A549 (cell line): ENCODE measurements at regions not wholly inside any gene's neighbourhood (a gene's known extent, or its start where the extent isn't known, plus 50 kb on each side); places are given as distances from the start of the nearest gene placed in this dataset.

Source experiments
- ATAC-seq, 2 experiments: fragments of 200-7000 bp in 1 of 2; fragments of >200 bp in 1 of 2; cut with Nextera tagmentation in 1 of 2; cut with Tn5 transposase in 1 of 2; 3 replicates each; pipeline versions ENCODE4 v1.8.0 to v1.9.1; 2018 to 2020; ENCODE audit warnings: mild to moderate bottlenecking in 1 of 2, moderate library complexity in 1 of 2
- CTCF ChIA-PET: fragments of 300-600 bp; sonication (Branson Sonifier 250); formaldehyde crosslinking; extraction: SDS; loops from one replicate; lab custom pipeline; 2021; ENCODE audit warnings: antibody characterized with exemption, inconsistent platforms; lab: Yijun Ruan, JAX
- POLR2A ChIA-PET: fragments of 350-600 bp; formaldehyde crosslinking; extraction: SDS; loops from one replicate; lab custom pipeline; 2021; ENCODE audit warnings: antibody characterized with exemption, inconsistent platforms; lab: Yijun Ruan, JAX
- DNase-seq, 2 experiments: peaks; one replicate each; pipeline versions ENCODE4 v3.0.0 to v3.0.0-alpha.2; 2011 to 2016; ENCODE audit warnings: low read depth in 1 of 2, low spot score in 1 of 2
- FAIRE-seq: peaks from 2 replicates; lab custom pipeline; 2011; peaks lifted over from hg19 to GRCh38; lab: Jason Lieb, UNC
- H3K27ac ChIP-seq, 2 experiments: fragments of >200 bp; sonication (Bioruptor Twin); formaldehyde crosslinking; 3 replicates each; pipeline ENCODE4 v1.5.1; 2016 to 2017
- H3K4me1 ChIP-seq: fragments of >200 bp; sonication (Bioruptor Twin); formaldehyde crosslinking; 3 replicates; pipeline ENCODE4 v1.6.1; 2016
- H3K4me2 ChIP-seq: fragments of >200 bp; sonication (Bioruptor Twin); formaldehyde crosslinking; 3 replicates; pipeline ENCODE4 v1.6.1; 2016
- H3K4me3 ChIP-seq: fragments of >200 bp; sonication (Bioruptor Twin); formaldehyde crosslinking; 3 replicates; pipeline ENCODE4 v1.5.1; 2016
- H3K9me3 ChIP-seq: fragments of >200 bp; sonication (Bioruptor Twin); formaldehyde crosslinking; 3 replicates; pipeline ENCODE4 v1.6.1; 2016
- CBX2 ChIP-seq: fragments of 200-600 bp; sonication (generic); IDR thresholded peaks from 2 replicates; pipeline ENCODE4 v1.6.1; 2016; ENCODE audit warnings: low read depth, mild to moderate bottlenecking, borderline replicate concordance
- CEBPB ChIP-seq, 2 experiments: fragments of >200 bp in 1 of 2; sonication (Bioruptor Twin) in 1 of 2; formaldehyde crosslinking in 1 of 2; IDR thresholded peaks; 2 replicates each; pipeline ENCODE4 v1.6.1; 2012 to 2016
- CHD4 ChIP-seq: fragments of 200-600 bp; sonication (generic); IDR thresholded peaks from 2 replicates; pipeline ENCODE4 v1.6.1; 2016; ENCODE audit warnings: antibody characterized with exemption, mild to moderate bottlenecking, borderline replicate concordance
- EHF ChIP-seq: fragments of 250-450 bp; sonication (Bioruptor Pico); IDR thresholded peaks from 2 replicates; pipeline ENCODE4 v1.5.0; 2020; ENCODE audit warnings: mild to moderate bottlenecking
- EHMT2 ChIP-seq: fragments of 200-600 bp; sonication (generic); IDR thresholded peaks from 2 replicates; pipeline ENCODE4 v1.6.1; 2016; ENCODE audit warnings: antibody characterized with exemption, low read depth, mild to moderate bottlenecking, moderate library complexity
- EP300 ChIP-seq, 2 experiments: fragments of >200 bp; sonication (Bioruptor Twin); formaldehyde crosslinking; IDR thresholded peaks; 2 replicates in 1 of 2; 3 replicates in 1 of 2; pipeline ENCODE4 v1.6.1; 2016 to 2017
- HOXA7 ChIP-seq: fragments of 250-450 bp; sonication (Bioruptor Pico); IDR thresholded peaks from 2 replicates; pipeline ENCODE4 v1.5.0; 2020; ENCODE audit warnings: mild to moderate bottlenecking, moderate library complexity
- JUN ChIP-seq, 2 experiments: fragments of >200 bp; sonication (Bioruptor Twin); formaldehyde crosslinking; IDR thresholded peaks; 2 replicates in 1 of 2; 3 replicates in 1 of 2; pipeline ENCODE4 v1.6.1; 2016 to 2017
- KDM5A ChIP-seq: fragments of 200-600 bp; sonication (generic); IDR thresholded peaks from 2 replicates; pipeline ENCODE4 v1.6.1; 2016; ENCODE audit warnings: antibody characterized with exemption, mild to moderate bottlenecking
- MAZ ChIP-seq: fragments of 150-350 bp; IDR thresholded peaks from 2 replicates; pipeline ENCODE4 v1.6.1; 2014; ENCODE audit warnings: antibody characterized with exemption, low read depth, low read length, borderline replicate concordance
- NPAS2 ChIP-seq: fragments of 250-450 bp; sonication (Bioruptor Pico); IDR thresholded peaks from 2 replicates; pipeline ENCODE4 v1.8.0; 2022; ENCODE audit warnings: mild to moderate bottlenecking, moderate library complexity, borderline replicate concordance
- NR3C1 ChIP-seq: fragments of >200 bp; sonication (Bioruptor Twin); formaldehyde crosslinking; IDR thresholded peaks from 3 replicates; pipeline ENCODE4 v1.6.1; 2017
- POLR2AphosphoS2 ChIP-seq: conservative IDR thresholded peaks from 2 replicates; pipeline ENCODE4 v1.6.1; 2012; ENCODE audit warnings: low read length, improper control_type of control experiment, inconsistent platforms
- RCOR1 ChIP-seq: fragments of 150-350 bp; IDR thresholded peaks from 2 replicates; pipeline ENCODE4 v1.6.1; 2014; ENCODE audit warnings: antibody characterized with exemption, low read length, low read depth
- RFX5 ChIP-seq: fragments of 450-650 bp; IDR thresholded peaks from 2 replicates; pipeline ENCODE4 v1.7.1; 2014; ENCODE audit warnings: antibody characterized with exemption, mild to moderate bottlenecking, moderate library complexity
- RNF2 ChIP-seq: fragments of 200-600 bp; sonication (generic); IDR thresholded peaks from 2 replicates; pipeline ENCODE4 v1.6.1; 2016; ENCODE audit warnings: low read depth, mild to moderate bottlenecking, antibody characterized with exemption, moderate library complexity, borderline replicate concordance
- SMC3 ChIP-seq: fragments of >200 bp; sonication (Bioruptor Twin); formaldehyde crosslinking; IDR thresholded peaks from 3 replicates; pipeline ENCODE4 v1.6.1; 2018; ENCODE audit warnings: inconsistent platforms
- SREBF2 ChIP-seq: fragments of 450-650 bp; IDR thresholded peaks from 2 replicates; pipeline ENCODE4 v1.6.1; 2014; ENCODE audit warnings: mild to moderate bottlenecking, moderate library complexity
- TP53 ChIP-seq: fragments of 250-450 bp; sonication (Bioruptor Pico); IDR thresholded peaks from 2 replicates; pipeline ENCODE4 v1.5.0; 2021; ENCODE audit warnings: mild to moderate bottlenecking, moderate library complexity
- ZNF302 ChIP-seq: fragments of 250-450 bp; sonication (Bioruptor Pico); IDR thresholded peaks from 2 replicates; pipeline ENCODE4 v1.9.0; 2021; ENCODE audit warnings: inconsistent platforms, mild to moderate bottlenecking, moderate library complexity
- WGBS: methylation state at CpG from one replicate; pipeline ENCODE4 v1.1.6; 2017; ENCODE audit errors: missing lambda C conversion rate; 5-methylcytosine and 5-hydroxymethylcytosine counted together
- TF ChIP-seq, protein P1 (sequence below): fragments of >200 bp; sonication (Bioruptor Twin); formaldehyde crosslinking; IDR thresholded peaks from 3 replicates; pipeline ENCODE4 v1.6.1; 2016
- TF ChIP-seq, protein P2 (sequence below): fragments of >200 bp; sonication (Bioruptor Twin); formaldehyde crosslinking; IDR thresholded peaks from 2 replicates; pipeline ENCODE4 v1.6.1; 2016
- TF ChIP-seq, protein P3 (sequence below): fragments of 450-650 bp; IDR thresholded peaks from 2 replicates; pipeline ENCODE4 v1.6.1; 2014; ENCODE audit warnings: antibody characterized with exemption

DNA sequence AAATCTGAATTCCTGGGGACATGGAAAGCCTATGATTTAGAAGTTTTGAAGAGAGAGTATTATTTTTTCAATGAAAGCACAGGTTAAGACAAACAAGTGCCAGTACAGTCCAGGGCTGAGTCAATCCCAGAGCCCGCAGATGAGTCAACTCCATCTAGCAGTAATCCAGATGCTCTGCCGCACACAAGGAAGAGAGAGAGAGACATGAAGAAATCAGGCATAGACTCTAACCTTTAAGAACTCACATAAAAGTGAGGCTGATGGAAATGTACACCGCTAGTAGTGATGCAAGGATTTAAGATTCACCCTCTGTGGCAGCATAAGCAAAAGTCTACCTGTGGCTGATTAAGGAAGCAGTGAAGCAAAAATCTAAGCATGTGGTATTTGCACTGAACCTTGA, 651.5 kb downstream of the TNS3 start (continued):
- no peak for TF ChIP-seq NPAS2 (CRISPR knock-in tag)
- no peak for TF ChIP-seq RNF2
- no peak for TF ChIP-seq SREBF2
- TF ChIP-seq JUN (IDR thresholded peaks at IDR 0.05): peak; percentile 19 to 20; a peak in 1 of 5 replicates
- no peak for TF ChIP-seq EHF
- TF ChIP-seq CEBPB (IDR thresholded peaks at IDR 0.05): peak; percentile 64 to 71; a peak in 3 of 4 replicates
- TF ChIP-seq NR3C1: no peak
- no peak for TF ChIP-seq KDM5A
- no peak for TF ChIP-seq RCOR1
- TF ChIP-seq ZNF302 (CRISPR knock-in tag): no peak
- TF ChIP-seq EHMT2: peak; percentile 13; the same call in 1 of the 2 replicates
- TF ChIP-seq, protein P1, sequence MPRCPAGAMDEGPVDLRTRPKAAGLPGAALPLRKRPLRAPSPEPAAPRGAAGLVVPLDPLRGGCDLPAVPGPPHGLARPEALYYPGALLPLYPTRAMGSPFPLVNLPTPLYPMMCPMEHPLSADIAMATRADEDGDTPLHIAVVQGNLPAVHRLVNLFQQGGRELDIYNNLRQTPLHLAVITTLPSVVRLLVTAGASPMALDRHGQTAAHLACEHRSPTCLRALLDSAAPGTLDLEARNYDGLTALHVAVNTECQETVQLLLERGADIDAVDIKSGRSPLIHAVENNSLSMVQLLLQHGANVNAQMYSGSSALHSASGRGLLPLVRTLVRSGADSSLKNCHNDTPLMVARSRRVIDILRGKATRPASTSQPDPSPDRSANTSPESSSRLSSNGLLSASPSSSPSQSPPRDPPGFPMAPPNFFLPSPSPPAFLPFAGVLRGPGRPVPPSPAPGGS: 0 out of 3 replicates have a peak, but pooled peaks have one; percentile 41
- TF ChIP-seq SMC3: peak; percentile 44; the same call in 2 of the 3 replicates

DNA sequence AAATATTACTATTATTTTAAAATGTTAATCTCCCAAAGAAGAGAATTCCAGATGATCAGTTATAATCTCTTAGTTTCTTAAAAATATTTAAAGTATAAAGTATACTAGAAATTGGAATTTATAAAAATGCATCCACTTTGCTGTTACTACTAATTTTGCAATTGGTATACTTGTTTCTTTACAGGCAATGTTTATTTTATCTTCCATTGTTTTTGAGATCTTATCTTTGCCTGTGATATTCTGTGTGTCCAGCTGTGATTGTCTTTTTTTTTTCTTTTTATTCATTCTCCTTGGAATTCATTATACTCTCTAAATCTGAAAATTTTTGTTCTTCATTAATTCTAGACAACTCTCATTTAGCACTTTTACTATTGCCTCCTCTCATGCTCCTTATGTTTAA, 652.6 kb downstream of the TNS3 start:
- no peak for TF ChIP-seq POLR2AphosphoS2
- TF ChIP-seq, protein P2, sequence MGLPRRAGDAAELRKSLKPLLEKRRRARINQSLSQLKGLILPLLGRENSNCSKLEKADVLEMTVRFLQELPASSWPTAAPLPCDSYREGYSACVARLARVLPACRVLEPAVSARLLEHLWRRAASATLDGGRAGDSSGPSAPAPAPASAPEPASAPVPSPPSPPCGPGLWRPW: no peak
- no peak overlapping the region for H3K27ac ChIP-seq
- no peak for DNase-seq
- ATAC-seq: no peak
- peaks cover 38% of the 10 kb centered on the region for H3K4me1 ChIP-seq
- no peak for FAIRE-seq
- CTCF ChIA-PET: interaction anchor here (1.0 kb wide), 1 partner anchor 10 kb away, joined by 3 read pairs; no protein-coding TSS in a partner anchor
- peak overlapping the region; percentile 56; the same call in 2 of the 3 replicates for H3K4me2 ChIP-seq
- H3K9me3 ChIP-seq: 0 out of 3 replicates have a peak, but pooled peaks cover 2% of the 10 kb centered on the region
- POLR2A ChIA-PET: no interaction called here
- H3K4me3 ChIP-seq: no peak overlapping the region

DNA sequence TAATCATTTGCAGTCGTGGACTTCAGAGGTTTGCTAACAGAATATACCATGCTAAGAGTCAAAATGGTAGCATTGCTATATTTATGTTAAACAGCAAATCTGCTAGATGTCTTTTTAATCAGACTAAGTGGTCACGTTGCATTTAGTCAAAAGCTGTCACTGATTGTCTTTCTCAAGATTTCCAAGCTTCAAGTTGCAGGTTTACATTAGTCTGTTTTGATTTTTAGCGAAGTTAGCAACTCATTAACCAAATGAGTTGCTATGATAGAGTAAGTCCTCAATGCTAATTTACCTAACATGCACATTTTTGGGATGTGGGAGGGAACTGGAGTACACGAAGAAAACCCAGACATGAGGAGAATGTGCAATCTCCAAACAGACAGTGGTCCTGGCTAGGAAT, 653.2 kb downstream of the TNS3 start:
- H3K9me3 ChIP-seq: 0 out of 3 replicates have a peak, but pooled peaks cover 2% of the 10 kb centered on the region
- H3K4me3 ChIP-seq: no peak overlapping the region
- POLR2A ChIA-PET: no interaction called here
- 27% methylated on average over 4 of the region's 4 CpGs for WGBS
- ATAC-seq (no peak), DNase-seq (no peak), FAIRE-seq (no peak)
- H3K4me1 ChIP-seq: peaks cover 34% of the 10 kb centered on the region
- H3K4me2 ChIP-seq: peak overlapping the region; percentile 4; the same call in 1 of the 3 replicates
- H3K27ac ChIP-seq: no peak overlapping the region
- CTCF ChIA-PET: interaction anchor here (1.0 kb wide), 1 partner anchor 11 kb away, joined by 3 read pairs; no protein-coding TSS in a partner anchor
- TF ChIP-seq MAZ (no peak), POLR2AphosphoS2 (no peak), EP300 (IDR thresholded peaks at IDR 0.05) (no peak), RFX5 (no peak), TP53 (no peak), HOXA7 (no peak), CHD4 (no peak), CBX2 (no peak)
- TF ChIP-seq, protein P3, sequence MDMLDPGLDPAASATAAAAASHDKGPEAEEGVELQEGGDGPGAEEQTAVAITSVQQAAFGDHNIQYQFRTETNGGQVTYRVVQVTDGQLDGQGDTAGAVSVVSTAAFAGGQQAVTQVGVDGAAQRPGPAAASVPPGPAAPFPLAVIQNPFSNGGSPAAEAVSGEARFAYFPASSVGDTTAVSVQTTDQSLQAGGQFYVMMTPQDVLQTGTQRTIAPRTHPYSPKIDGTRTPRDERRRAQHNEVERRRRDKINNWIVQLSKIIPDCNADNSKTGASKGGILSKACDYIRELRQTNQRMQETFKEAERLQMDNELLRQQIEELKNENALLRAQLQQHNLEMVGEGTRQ: no peak
